SK-N-SH (cell line): ENCODE measurements at regions not wholly inside any gene's neighbourhood (a gene's known extent, or its start where the extent isn't known, plus 50 kb on each side); places are given as distances from the start of the nearest gene placed in this dataset.

ENCODE experiments used
- CTCF ChIA-PET: fragments of 300-600, 350-600 bp; formaldehyde crosslinking; extraction: SDS; loops from one replicate; lab custom pipeline; 2021; lab: Yijun Ruan, JAX
- POLR2A ChIA-PET: fragments of 350-600 bp; sonication (Branson Sonifier 250); formaldehyde crosslinking; extraction: SDS; loops from one replicate; lab custom pipeline; 2020; ENCODE audit warnings: antibody characterized with exemption, inconsistent platforms; lab: Yijun Ruan, JAX
- DNase-seq: peaks from one replicate; pipeline ENCODE4 v3.0.0; 2012
- H2AFZ ChIP-seq: fragments of 200-600 bp; sonication (generic); 2 replicates; pipeline ENCODE4 v1.8.1; 2016; ENCODE audit warnings: antibody characterized with exemption, mild to moderate bottlenecking, low read depth
- H3F3A ChIP-seq: fragments of 200-600 bp; sonication (generic); replicated peaks from 2 replicates; pipeline ENCODE3; 2016; ENCODE audit warnings: antibody characterized with exemption, mild to moderate bottlenecking; ENCODE audit not compliant: insufficient read depth
- H3K27ac ChIP-seq, 2 experiments: fragments of 200-500 bp in 1 of 2; fragments of 200-600 bp in 1 of 2; sonication (Bioruptor generic) in 1 of 2; sonication (generic), shearing (Covaris generic) in 1 of 2; 2 replicates each; pipeline versions ENCODE4 v1.5.1 to v1.6.1; 2014 to 2016; ENCODE audit warnings: low read depth in 2 of 2, inconsistent platforms in 1 of 2, low read length in 1 of 2, mild to moderate bottlenecking in 1 of 2, mixed read lengths in 1 of 2
- H3K27me3 ChIP-seq: fragments of 200-600 bp; sonication (generic), shearing (Covaris generic); 2 replicates; pipeline ENCODE4 v1.6.1; 2016; ENCODE audit warnings: mixed run types; ENCODE audit not compliant: insufficient read depth
- H3K36me3 ChIP-seq, 2 experiments: fragments of 200-500 bp in 1 of 2; fragments of 200-600 bp in 1 of 2; sonication (Bioruptor generic) in 1 of 2; sonication (generic) in 1 of 2; replicated peaks in 1 of 2; 2 replicates each; pipeline versions ENCODE3 to v1.5.1; 2014 to 2016; ENCODE audit warnings: low read length in 1 of 2, mild to moderate bottlenecking in 1 of 2; ENCODE audit not compliant: insufficient read depth in 2 of 2, control insufficient read depth in 1 of 2
- H3K4me1 ChIP-seq, 2 experiments: fragments of 200-500 bp in 1 of 2; fragments of 200-600 bp in 1 of 2; sonication (Bioruptor generic) in 1 of 2; sonication (generic), shearing (Covaris generic) in 1 of 2; 2 replicates each; pipeline versions ENCODE4 v1.5.1 to v1.6.1; 2014 to 2016; ENCODE audit warnings: low read depth in 1 of 2, low read length in 1 of 2, mixed run types in 1 of 2; ENCODE audit not compliant: insufficient read depth in 2 of 2, control insufficient read depth in 1 of 2
- H3K4me2 ChIP-seq: fragments of 200-600 bp; sonication (generic), shearing (Covaris generic); 2 replicates; pipeline ENCODE4 v1.6.1; 2017; ENCODE audit warnings: mixed run types
- H3K4me3 ChIP-seq, 2 experiments: fragments of 200-500 bp in 1 of 2; fragments of 200-600 bp in 1 of 2; sonication (Bioruptor generic) in 1 of 2; sonication (generic), shearing (Covaris generic) in 1 of 2; 2 replicates each; pipeline versions ENCODE4 v1.5.1 to v1.8.1; 2014 to 2016; ENCODE audit warnings: low read depth in 2 of 2, inconsistent platforms in 1 of 2, low read length in 1 of 2, mild to moderate bottlenecking in 1 of 2, mixed read lengths in 1 of 2, moderate library complexity in 1 of 2
- H3K79me2 ChIP-seq: fragments of 200-600 bp; sonication (generic); 2 replicates; pipeline ENCODE4 v1.8.1; 2017; ENCODE audit warnings: mild to moderate bottlenecking; ENCODE audit not compliant: insufficient read depth
- H3K9ac ChIP-seq: fragments of 200-600 bp; sonication (generic); 2 replicates; pipeline ENCODE4 v1.6.1; 2017; ENCODE audit warnings: mixed run types
- H3K9me2 ChIP-seq: fragments of 200-600 bp; sonication (generic); 2 replicates; pipeline ENCODE4 v1.6.1; 2017; ENCODE audit warnings: mixed run types
- H3K9me3 ChIP-seq: fragments of 200-600 bp; sonication (generic); 2 replicates; pipeline ENCODE4 v1.6.1; 2017; ENCODE audit warnings: mixed run types, mild to moderate bottlenecking, moderate library complexity
- H4K20me1 ChIP-seq: fragments of 200-600 bp; sonication (generic); 2 replicates; pipeline ENCODE4 v1.6.1; 2017; ENCODE audit warnings: mild to moderate bottlenecking, mixed run types; ENCODE audit not compliant: insufficient read depth
- CHD2 ChIP-seq: fragments of 150-350 bp; IDR thresholded peaks from 2 replicates; pipeline ENCODE4 v1.6.1; 2018; ENCODE audit warnings: low read length; ENCODE audit not compliant: partially characterized antibody
- EP300 ChIP-seq, 2 experiments: IDR thresholded peaks; 2 replicates each; pipeline versions ENCODE4 v1.4.0 to v1.6.1; 2012; ENCODE audit warnings: borderline replicate concordance in 1 of 2, low read depth in 1 of 2, low read length in 1 of 2
- FOSL2 ChIP-seq: IDR thresholded peaks from 2 replicates; pipeline ENCODE4 v1.4.0; 2012; ENCODE audit warnings: low read depth, mild to moderate bottlenecking, moderate library complexity, borderline replicate concordance
- MEF2A ChIP-seq: IDR thresholded peaks from 2 replicates; pipeline ENCODE4 v1.4.0; 2012; ENCODE audit warnings: low read depth, borderline replicate concordance
- NRF1 ChIP-seq: IDR thresholded peaks from 2 replicates; pipeline ENCODE4 v1.6.1; 2012; ENCODE audit warnings: low read depth, mild to moderate bottlenecking, low read length
- RCOR1 ChIP-seq: fragments of 150-350 bp; IDR thresholded peaks from 2 replicates; pipeline ENCODE4 v1.6.1; 2017; ENCODE audit warnings: antibody characterized with exemption, low read length
- RFX5 ChIP-seq: IDR thresholded peaks from 2 replicates; pipeline ENCODE4 v1.6.1; 2012; ENCODE audit warnings: mild to moderate bottlenecking, improper control_type of control experiment, low read length
- RXRA ChIP-seq: IDR thresholded peaks from 2 replicates; pipeline ENCODE4 v1.4.0; 2012; ENCODE audit warnings: low read depth, mild to moderate bottlenecking, borderline replicate concordance
- YY1 ChIP-seq: IDR thresholded peaks from 2 replicates; pipeline ENCODE4 v1.4.0; 2012; ENCODE audit warnings: low read depth, mild to moderate bottlenecking
- WGBS: methylation state at CpG from one replicate; pipeline ENCODE4 v1.1.6; 2017; ENCODE audit warnings: low lambda C conversion rate; 5-methylcytosine and 5-hydroxymethylcytosine counted together
- TF ChIP-seq, protein P1 (sequence below): fragments of 150-350 bp; IDR thresholded peaks from 2 replicates; pipeline ENCODE4 v1.6.1; 2016; ENCODE audit warnings: mild to moderate bottlenecking, low read depth, low read length
- TF ChIP-seq, protein P2 (sequence below): IDR thresholded peaks from 2 replicates; pipeline ENCODE4 v1.4.0; 2012; ENCODE audit warnings: low read depth, borderline replicate concordance

DNA sequence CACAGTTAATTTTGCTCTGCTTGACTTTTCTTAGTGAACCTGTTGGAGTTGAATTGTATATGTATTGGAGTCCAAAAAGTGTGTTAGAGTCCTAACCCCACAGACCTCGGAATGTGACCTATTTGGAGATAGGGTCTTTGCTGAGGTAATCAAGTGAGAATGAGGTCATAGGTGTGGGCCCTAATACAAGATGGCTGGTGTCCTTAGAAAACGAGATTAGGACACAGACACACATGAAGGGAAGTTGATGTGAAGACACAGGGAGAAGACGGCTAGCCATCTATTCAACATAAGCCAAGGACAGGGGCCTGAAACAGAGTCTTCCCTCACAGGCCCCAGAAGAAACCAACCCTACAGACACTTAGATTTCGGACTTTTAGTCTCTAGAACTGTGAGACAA, 260.6 kb upstream of the NEBL start:
- ChIA-PET CTCF (no interaction called here), POLR2A (no interaction called here)
- Histone ChIP-seq H4K20me1 (no peaks in the 10 kb centered on the region), H3K4me3 (no peak overlapping the region), H2AFZ (no peak overlapping the region), H3K9me3 (no peaks in the 10 kb centered on the region), H3K9ac (no peak overlapping the region), H3K79me2 (no peaks in the 10 kb centered on the region), H3K27ac (no peak overlapping the region), H3F3A (no peaks in the 10 kb centered on the region), H3K27me3 (no peaks in the 10 kb centered on the region), H3K36me3 (no peaks in the 10 kb centered on the region), H3K4me2 (no peak overlapping the region), H3K4me1 (peaks cover 0 to 14% of the 10 kb centered on the region in 2 experiments; a peak in 1 of 4 replicates), H3K9me2 (no peaks in the 10 kb centered on the region)
- DNase-seq: no peak
- WGBS: 65% methylated on average over 4 of the region's 4 CpGs
- TF ChIP-seq FOSL2: no peak
- TF ChIP-seq CHD2: no peak
- TF ChIP-seq RXRA: no peak
- no peak for TF ChIP-seq EP300 (IDR thresholded peaks at IDR 0.05; ENCODE audit: borderline replicate concordance in 1 of 2, low read depth in 1 of 2, low read length in 1 of 2)
- TF ChIP-seq YY1: no peak
- TF ChIP-seq RFX5: no peak
- TF ChIP-seq RCOR1: no peak

DNA sequence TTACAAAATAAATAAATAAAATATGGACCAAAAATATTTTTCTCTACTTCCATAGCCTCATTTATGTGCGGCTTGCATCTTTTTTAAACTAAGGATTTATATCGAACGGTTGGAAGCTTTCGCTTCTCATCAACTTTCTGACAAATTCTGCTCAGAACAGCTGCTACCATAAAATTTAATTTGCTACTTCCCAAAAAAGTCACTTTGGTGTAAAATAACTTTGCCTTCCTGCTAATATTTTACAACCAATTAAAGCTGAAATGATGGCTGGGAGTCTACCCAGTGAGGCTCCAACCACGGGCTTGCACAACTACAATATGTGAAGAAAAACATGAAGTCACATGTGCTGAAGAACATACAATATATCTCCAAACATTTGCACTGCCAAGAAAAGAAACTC, 253.1 kb upstream of the NEBL start:
- H4K20me1 ChIP-seq: no peaks in the 10 kb centered on the region
- no peaks in the 10 kb centered on the region for H3K79me2 ChIP-seq
- 83% methylated on average over 5 of the region's 5 CpGs for WGBS
- no peak overlapping the region for H3K27ac ChIP-seq
- DNase-seq: no peak
- H3K4me3 ChIP-seq: no peak overlapping the region
- no peaks in the 10 kb centered on the region for H3K36me3 ChIP-seq
- ChIA-PET CTCF (no interaction called here), POLR2A (no interaction called here)
- TF ChIP-seq, protein P1, sequence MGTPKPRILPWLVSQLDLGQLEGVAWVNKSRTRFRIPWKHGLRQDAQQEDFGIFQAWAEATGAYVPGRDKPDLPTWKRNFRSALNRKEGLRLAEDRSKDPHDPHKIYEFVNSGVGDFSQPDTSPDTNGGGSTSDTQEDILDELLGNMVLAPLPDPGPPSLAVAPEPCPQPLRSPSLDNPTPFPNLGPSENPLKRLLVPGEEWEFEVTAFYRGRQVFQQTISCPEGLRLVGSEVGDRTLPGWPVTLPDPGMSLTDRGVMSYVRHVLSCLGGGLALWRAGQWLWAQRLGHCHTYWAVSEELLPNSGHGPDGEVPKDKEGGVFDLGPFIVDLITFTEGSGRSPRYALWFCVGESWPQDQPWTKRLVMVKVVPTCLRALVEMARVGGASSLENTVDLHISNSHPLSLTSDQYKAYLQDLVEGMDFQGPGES: no peak
- TF ChIP-seq, protein P2, sequence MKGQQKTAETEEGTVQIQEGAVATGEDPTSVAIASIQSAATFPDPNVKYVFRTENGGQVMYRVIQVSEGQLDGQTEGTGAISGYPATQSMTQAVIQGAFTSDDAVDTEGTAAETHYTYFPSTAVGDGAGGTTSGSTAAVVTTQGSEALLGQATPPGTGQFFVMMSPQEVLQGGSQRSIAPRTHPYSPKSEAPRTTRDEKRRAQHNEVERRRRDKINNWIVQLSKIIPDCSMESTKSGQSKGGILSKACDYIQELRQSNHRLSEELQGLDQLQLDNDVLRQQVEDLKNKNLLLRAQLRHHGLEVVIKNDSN: no peak
- TF ChIP-seq RXRA: no peak
- TF ChIP-seq MEF2A: no peak
- no peak for TF ChIP-seq NRF1
- TF ChIP-seq YY1: no peak
- no peak for TF ChIP-seq EP300 (IDR thresholded peaks at IDR 0.05; ENCODE audit: borderline replicate concordance in 1 of 2, low read depth in 1 of 2, low read length in 1 of 2)
- no peaks in the 10 kb centered on the region for H3K27me3 ChIP-seq
- no peak overlapping the region for H3K4me2 ChIP-seq
- no peak overlapping the region for H2AFZ ChIP-seq
- H3K9me3 ChIP-seq: no peaks in the 10 kb centered on the region
- H3K9ac ChIP-seq: no peak overlapping the region
- peaks cover 0 to 9% of the 10 kb centered on the region in 2 experiments; a peak in 2 of 4 replicates for H3K4me1 ChIP-seq
- no peaks in the 10 kb centered on the region for H3F3A ChIP-seq
- no peaks in the 10 kb centered on the region for H3K9me2 ChIP-seq
